ENCODE measurements at regions not wholly inside any gene's neighbourhood (a gene's known extent, or its start where the extent isn't known, plus 50 kb on each side); places are given as distances from the start of the nearest gene placed in this dataset.

DNA sequence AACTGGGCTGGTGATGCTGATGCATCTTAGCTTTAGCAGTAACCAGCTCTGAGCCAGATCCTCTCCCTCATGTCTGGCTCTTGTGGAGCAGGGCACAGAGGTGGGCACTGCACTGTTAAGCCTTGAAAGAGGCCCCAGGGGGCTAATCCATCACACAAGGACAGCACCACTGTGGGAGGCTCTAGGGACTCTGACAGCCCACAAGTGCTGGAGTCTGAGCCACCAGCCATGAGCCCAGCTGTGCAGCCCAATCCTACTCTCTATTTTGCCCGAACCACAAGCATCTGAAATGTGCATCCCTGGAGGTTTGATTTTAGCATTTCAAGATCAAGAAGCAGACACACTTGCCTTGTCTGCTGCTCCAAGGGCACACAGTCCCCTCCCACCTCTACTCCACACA, 407.1 kb upstream of the TRPC7 start:
- TF ChIP-seq, protein P1, sequence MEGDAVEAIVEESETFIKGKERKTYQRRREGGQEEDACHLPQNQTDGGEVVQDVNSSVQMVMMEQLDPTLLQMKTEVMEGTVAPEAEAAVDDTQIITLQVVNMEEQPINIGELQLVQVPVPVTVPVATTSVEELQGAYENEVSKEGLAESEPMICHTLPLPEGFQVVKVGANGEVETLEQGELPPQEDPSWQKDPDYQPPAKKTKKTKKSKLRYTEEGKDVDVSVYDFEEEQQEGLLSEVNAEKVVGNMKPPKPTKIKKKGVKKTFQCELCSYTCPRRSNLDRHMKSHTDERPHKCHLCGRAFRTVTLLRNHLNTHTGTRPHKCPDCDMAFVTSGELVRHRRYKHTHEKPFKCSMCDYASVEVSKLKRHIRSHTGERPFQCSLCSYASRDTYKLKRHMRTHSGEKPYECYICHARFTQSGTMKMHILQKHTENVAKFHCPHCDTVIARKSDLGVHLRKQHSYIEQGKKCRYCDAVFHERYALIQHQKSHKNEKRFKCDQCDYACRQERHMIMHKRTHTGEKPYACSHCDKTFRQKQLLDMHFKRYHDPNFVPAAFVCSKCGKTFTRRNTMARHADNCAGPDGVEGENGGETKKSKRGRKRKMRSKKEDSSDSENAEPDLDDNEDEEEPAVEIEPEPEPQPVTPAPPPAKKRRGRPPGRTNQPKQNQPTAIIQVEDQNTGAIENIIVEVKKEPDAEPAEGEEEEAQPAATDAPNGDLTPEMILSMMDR (IDR thresholded peaks at IDR 0.05) = no peak
- Histone ChIP-seq H3K4me3 (no peak overlapping the region), H3K9ac (ENCODE audit: low read depth in 2 of 2, low read length in 2 of 2) (no peak overlapping the region), H3K4me1 (no peaks in the 10 kb centered on the region), H3K36me3 (no peaks in the 10 kb centered on the region), H3K27me3 (no peaks in the 10 kb centered on the region), H3K9me3 (no peaks in the 10 kb centered on the region), H3K27ac (no peak overlapping the region)
- DNase-seq = no peak
- intact Hi-C loops (cut with DNase I) = no loop called here

DNA sequence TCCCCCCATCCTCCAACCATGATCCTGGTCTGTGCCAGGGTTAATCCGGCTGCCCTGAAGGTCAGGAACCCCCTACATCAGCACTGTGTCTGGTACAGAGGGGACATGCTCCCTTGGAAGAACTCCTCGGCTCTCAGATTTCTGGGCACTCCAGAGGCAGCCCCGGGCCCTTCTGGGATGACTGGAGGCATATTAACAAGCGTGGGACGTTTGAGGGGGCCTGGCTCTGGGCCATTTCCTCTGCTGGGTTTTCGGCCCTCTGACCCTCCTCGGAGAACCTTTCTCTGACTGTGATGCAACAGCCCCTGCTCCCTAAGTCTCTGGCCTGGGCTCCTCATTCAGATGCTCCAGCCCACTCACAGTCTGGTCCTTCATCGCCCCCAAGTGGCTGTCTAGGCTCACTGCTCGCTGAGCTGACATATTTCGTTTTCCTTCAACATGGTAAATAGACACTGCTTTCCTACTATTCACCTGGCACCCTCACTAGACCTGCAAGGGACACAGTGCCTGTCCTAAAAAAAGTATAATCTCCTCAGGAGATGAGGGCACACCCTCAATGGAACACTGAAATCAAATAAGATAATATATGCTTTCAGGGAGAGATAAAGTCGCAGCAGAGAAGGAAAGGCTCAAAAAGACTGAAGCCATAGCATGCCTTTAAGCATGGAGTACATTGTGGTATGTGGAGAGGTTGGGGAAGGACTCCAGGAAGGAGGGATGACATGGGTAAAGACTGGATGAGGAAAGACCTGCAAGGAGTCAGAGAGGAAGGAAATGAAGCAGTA, 404.7 kb upstream of the TRPC7 start:
- DNase-seq = peak; percentile 44
- Histone ChIP-seq H3K36me3 (no peaks in the 10 kb centered on the region), H3K9me3 (no peaks in the 10 kb centered on the region), H3K27me3 (no peaks in the 10 kb centered on the region), H3K4me3 (no peak overlapping the region), H3K4me1 (no peaks in the 10 kb centered on the region), H3K27ac (no peak overlapping the region), H3K9ac (ENCODE audit: low read depth in 2 of 2, low read length in 2 of 2) (no peak overlapping the region)
- intact Hi-C loops (cut with DNase I) = no loop called here
- TF ChIP-seq, protein P1 (IDR thresholded peaks at IDR 0.05) = peak; percentile 58

DNA sequence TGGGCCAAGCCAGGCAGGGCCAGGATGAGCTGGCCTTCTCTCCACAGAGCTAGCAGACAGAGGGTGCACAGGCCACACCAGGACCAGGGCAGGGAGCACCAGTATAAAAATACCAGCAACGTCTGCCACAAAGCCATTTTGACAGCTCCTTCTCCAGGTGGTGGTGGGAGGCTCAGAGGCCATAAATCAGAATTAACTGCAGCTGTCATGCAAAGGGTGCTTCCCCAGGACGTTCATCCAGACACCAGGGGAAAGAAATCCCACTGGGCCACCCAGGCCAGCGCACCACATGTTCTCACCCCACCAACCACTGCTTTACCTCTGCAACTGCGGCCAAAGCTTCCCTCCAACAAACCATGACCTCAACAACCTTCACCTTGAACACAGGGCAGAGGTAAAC, 403.7 kb upstream of the TRPC7 start:
- Histone ChIP-seq H3K27ac (no peak overlapping the region), H3K4me3 (no peak overlapping the region), H3K9me3 (no peaks in the 10 kb centered on the region), H3K36me3 (no peaks in the 10 kb centered on the region), H3K9ac (ENCODE audit: low read depth in 2 of 2, low read length in 2 of 2) (no peak overlapping the region), H3K4me1 (no peaks in the 10 kb centered on the region), H3K27me3 (no peaks in the 10 kb centered on the region)
- no peak for DNase-seq
- intact Hi-C loops (cut with DNase I) = no loop called here
- TF ChIP-seq, protein P1 (IDR thresholded peaks at IDR 0.05) = no peak

DNA sequence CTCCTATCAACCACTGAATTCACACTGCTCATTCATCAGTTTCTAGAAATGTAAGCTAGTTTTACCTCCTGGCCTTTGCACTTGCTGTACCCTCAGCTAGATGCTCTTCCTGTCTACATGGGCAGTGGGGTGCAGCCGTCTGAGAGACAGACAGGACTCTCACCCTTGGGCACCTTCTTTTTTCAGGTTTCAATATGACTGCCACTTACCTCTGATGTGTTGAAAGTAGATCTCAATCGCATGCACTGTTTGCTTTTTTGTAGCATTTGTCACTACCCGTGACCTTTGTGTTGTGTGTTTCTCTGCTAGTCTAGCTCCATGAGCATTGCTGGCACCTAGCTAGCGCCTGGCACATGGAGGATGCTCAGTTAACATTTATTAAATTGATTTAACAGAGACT, 403.1 kb upstream of the TRPC7 start:
- no peaks in the 10 kb centered on the region for H3K9me3 ChIP-seq
- intact Hi-C loops (cut with DNase I) = no loop called here
- TF ChIP-seq, protein P1 (IDR thresholded peaks at IDR 0.05) = no peak

DNA sequence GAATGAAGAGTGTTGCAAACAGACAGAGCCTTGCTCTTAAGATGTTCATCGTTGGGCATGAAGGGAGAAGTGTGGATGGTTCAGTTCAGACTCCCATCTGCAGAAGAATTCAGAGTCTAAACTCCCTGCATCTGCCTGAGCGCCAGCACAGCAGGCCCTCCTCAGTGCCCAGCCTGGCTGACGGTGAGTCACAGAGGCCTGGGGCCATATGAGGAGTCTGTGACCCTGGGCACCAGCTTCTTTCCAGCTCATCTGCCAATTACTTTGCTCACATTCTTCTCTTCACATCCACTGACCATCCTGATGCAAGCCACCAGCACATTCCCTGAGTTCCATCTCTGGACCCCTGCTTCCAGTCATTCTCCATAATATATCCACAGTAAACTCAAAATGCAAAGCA, 401.1 kb upstream of the TRPC7 start:
- Histone ChIP-seq H3K4me3 (no peak overlapping the region), H3K27ac (no peak overlapping the region), H3K36me3 (no peaks in the 10 kb centered on the region), H3K27me3 (no peaks in the 10 kb centered on the region), H3K4me1 (no peaks in the 10 kb centered on the region), H3K9ac (ENCODE audit: low read depth in 2 of 2, low read length in 2 of 2) (no peak overlapping the region), H3K9me3 (no peaks in the 10 kb centered on the region)
- no peak for DNase-seq
- intact Hi-C loops (cut with DNase I) = no loop called here
- TF ChIP-seq, protein P1 (IDR thresholded peaks at IDR 0.05) = no peak

More for the DNA sequence above, 403.1 kb upstream of the TRPC7 start:
- H3K27ac ChIP-seq = no peak overlapping the region
- no peak for DNase-seq
- no peaks in the 10 kb centered on the region for H3K4me1 ChIP-seq
- no peaks in the 10 kb centered on the region for H3K27me3 ChIP-seq
- H3K36me3 ChIP-seq = no peaks in the 10 kb centered on the region
- H3K4me3 ChIP-seq = no peak overlapping the region
- H3K9ac ChIP-seq (ENCODE audit: low read depth in 2 of 2, low read length in 2 of 2) = no peak overlapping the region

Data from colonic mucosa (tissue), 4 donors.